ENCODE measurements at regions not wholly inside any gene's neighbourhood (a gene's known extent, or its start where the extent isn't known, plus 50 kb on each side); places are given as distances from the start of the nearest gene placed in this dataset.

- TF ChIP-seq, protein P1, sequence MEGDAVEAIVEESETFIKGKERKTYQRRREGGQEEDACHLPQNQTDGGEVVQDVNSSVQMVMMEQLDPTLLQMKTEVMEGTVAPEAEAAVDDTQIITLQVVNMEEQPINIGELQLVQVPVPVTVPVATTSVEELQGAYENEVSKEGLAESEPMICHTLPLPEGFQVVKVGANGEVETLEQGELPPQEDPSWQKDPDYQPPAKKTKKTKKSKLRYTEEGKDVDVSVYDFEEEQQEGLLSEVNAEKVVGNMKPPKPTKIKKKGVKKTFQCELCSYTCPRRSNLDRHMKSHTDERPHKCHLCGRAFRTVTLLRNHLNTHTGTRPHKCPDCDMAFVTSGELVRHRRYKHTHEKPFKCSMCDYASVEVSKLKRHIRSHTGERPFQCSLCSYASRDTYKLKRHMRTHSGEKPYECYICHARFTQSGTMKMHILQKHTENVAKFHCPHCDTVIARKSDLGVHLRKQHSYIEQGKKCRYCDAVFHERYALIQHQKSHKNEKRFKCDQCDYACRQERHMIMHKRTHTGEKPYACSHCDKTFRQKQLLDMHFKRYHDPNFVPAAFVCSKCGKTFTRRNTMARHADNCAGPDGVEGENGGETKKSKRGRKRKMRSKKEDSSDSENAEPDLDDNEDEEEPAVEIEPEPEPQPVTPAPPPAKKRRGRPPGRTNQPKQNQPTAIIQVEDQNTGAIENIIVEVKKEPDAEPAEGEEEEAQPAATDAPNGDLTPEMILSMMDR (IDR thresholded peaks at IDR 0.05; ENCODE audit: low read depth, low read length, poor library complexity, severe bottlenecking) = peak; percentile 37
- TF ChIP-seq EZH2phosphoT487 (IDR thresholded peaks at IDR 0.05; ENCODE audit: borderline replicate concordance, low read length) = no peak
These were observed 214.6 kb downstream of the TTC32 start for GRCh38 chr2:19687017-19687659.

Measured in DOHH2 (cell line).